ENCODE measurements at regions not wholly inside any gene's neighbourhood (a gene's known extent, or its start where the extent isn't known, plus 50 kb on each side); places are given as distances from the start of the nearest gene placed in this dataset.

GRCh38 chr18:45565280-45565970 is 49.9 kb upstream of the SLC14A2 start:
- H2BK20ac ChIP-seq (ENCODE audit: low read depth, low read length) = no peak overlapping the region
- no peaks in the 10 kb centered on the region for H3K9me3 ChIP-seq (ENCODE audit: control insufficient read depth, insufficient read depth, low read length)
- ChIA-PET CTCF (no interaction called here), POLR2A (ENCODE audit: unreplicated experiment) (no interaction called here)
- no peak overlapping the region for H3K4me2 ChIP-seq (ENCODE audit: low read depth, low read length)
- no peak for ATAC-seq (ENCODE audit: low read depth)
- in situ Hi-C loops (cut with MboI; ENCODE audit: low sequenced_read_pairs) (no loop called here), intact Hi-C loops (cut with micrococcal nuclease) (no loop called here), dilution Hi-C loops (cut with HindIII; ENCODE audit: low sequenced_read_pairs, unreplicated experiment) (no loop called here)
- no peak overlapping the region for H3K4me3 ChIP-seq (ENCODE audit: insufficient read depth, low read depth, low read length)
- no peak overlapping the region for H3K4ac ChIP-seq (ENCODE audit: low read depth, low read length)
- no peaks in the 10 kb centered on the region for H3K9me1 ChIP-seq (ENCODE audit: insufficient read depth, low read length)
- H2BK120ac ChIP-seq (ENCODE audit: low read depth, low read length) = no peak overlapping the region
- H3K4me1 ChIP-seq (ENCODE audit: control insufficient read depth, insufficient read depth, low read length) = peaks cover 5% of the 10 kb centered on the region; the same call in 1 of the 2 replicates
- H2AFZ ChIP-seq (replicated peaks; ENCODE audit: low read length, poor library complexity) = no peak overlapping the region
- no peak overlapping the region for H4K8ac ChIP-seq (ENCODE audit: low read depth in 2 of 2, low read length in 2 of 2)
- no peak overlapping the region for H2BK15ac ChIP-seq (ENCODE audit: low read depth, low read length)
- DNase-seq = no peak
- H2AK5ac ChIP-seq (ENCODE audit: low read depth, low read length) = no peak overlapping the region
- H3K27ac ChIP-seq (ENCODE audit: insufficient read depth, low read length) = no peak overlapping the region
- H3K56ac ChIP-seq (ENCODE audit: extremely low read depth, insufficient read depth, low read length) = no peak overlapping the region
- H4K20me1 ChIP-seq (ENCODE audit: insufficient read depth, low read length) = no peaks in the 10 kb centered on the region
- no peak overlapping the region for H3K9ac ChIP-seq (ENCODE audit: low read depth, low read length)
- no peak overlapping the region for H2BK5ac ChIP-seq (ENCODE audit: low read depth, low read length, poor library complexity, severe bottlenecking)
- H3K27me3 ChIP-seq (ENCODE audit: control insufficient read depth, insufficient read depth, low read length) = peaks cover 5% of the 10 kb centered on the region
- no peaks in the 10 kb centered on the region for H3K36me3 ChIP-seq (ENCODE audit: control insufficient read depth, insufficient read depth, low read length)
- no peak overlapping the region for H3K14ac ChIP-seq (replicated peaks; ENCODE audit: low read depth, low read length)
- H2AK9ac ChIP-seq (replicated peaks; ENCODE audit: low read depth, low read length, poor library complexity) = no peak overlapping the region
- H4K91ac ChIP-seq (ENCODE audit: insufficient read depth, low read depth, low read length) = no peak overlapping the region
- 87% methylated on average over 12 of the region's 19 CpGs; no CpG with 5 or more reads in 1 of the 2 experiments for WGBS, 2 experiments (ENCODE audit: extremely low coverage in 2 of 2, insufficient read length in 1 of 2)
- no peak overlapping the region for H4K5ac ChIP-seq (ENCODE audit: low read depth, low read length)
- BruUV-seq (replicated peaks) = no TSS peak
- TF ChIP-seq SMC3 (IDR thresholded peaks at IDR 0.05; ENCODE audit: low read depth, low read length) (no peak), CHD1 (IDR thresholded peaks at IDR 0.05; ENCODE audit: low read depth, low read length) (no peak), RAD21 (IDR thresholded peaks at IDR 0.05; ENCODE audit: low read length) (no peak), MAFK (IDR thresholded peaks at IDR 0.05; ENCODE audit: low read depth, low read length) (no peak), NFE2L2 (IDR thresholded peaks at IDR 0.05; ENCODE audit: low read depth, low read length) (no peak), FOS (IDR thresholded peaks at IDR 0.05; ENCODE audit: low read depth, low read length) (no peak)
- TF ChIP-seq, protein P1, sequence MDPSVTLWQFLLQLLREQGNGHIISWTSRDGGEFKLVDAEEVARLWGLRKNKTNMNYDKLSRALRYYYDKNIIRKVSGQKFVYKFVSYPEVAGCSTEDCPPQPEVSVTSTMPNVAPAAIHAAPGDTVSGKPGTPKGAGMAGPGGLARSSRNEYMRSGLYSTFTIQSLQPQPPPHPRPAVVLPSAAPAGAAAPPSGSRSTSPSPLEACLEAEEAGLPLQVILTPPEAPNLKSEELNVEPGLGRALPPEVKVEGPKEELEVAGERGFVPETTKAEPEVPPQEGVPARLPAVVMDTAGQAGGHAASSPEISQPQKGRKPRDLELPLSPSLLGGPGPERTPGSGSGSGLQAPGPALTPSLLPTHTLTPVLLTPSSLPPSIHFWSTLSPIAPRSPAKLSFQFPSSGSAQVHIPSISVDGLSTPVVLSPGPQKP (IDR thresholded peaks at IDR 0.05; ENCODE audit: borderline replicate concordance, low read depth, low read length) = no peak
- H3K23ac ChIP-seq (ENCODE audit: low read depth, low read length) = no peak overlapping the region
- H3K18ac ChIP-seq (ENCODE audit: low read depth, low read length) = no peak overlapping the region
- H3K79me1 ChIP-seq (ENCODE audit: low read depth in 1 of 2, low read length in 2 of 2) = no peaks in the 10 kb centered on the region

Data from IMR-90 (cell line).